Activated T-cell treated with anti-CD3 and anti-CD28 coated beads for 24 hours (primary cell): ENCODE measurements at regions not wholly inside any gene's neighbourhood (a gene's known extent, or its start where the extent isn't known, plus 50 kb on each side); places are given as distances from the start of the nearest gene placed in this dataset.

Experiments
- DNase-seq: peaks from one replicate; pipeline ENCODE4 v3.0.0-alpha.2; 2020; ENCODE audit warnings: low read depth

DNA sequence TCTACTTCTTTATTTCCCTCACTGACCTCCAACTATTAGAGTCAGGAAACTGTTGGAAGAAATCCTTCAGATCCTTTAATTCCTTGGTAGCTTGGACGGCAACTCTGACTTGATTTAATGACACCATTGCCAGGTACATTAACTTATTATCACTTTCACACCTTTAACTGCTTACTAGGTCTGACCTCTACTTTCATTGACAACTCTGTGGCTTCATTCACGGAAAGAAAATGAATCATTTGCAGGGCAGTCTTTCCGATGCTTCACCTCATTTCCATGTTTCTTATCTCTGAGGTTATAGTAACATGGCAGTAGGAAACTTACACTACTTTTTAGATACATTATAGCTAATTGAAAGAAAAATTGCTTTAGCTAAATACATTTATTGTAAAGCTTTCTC, 82.6 kb upstream of the PDGFD start:
- no peak for DNase-seq

DNA sequence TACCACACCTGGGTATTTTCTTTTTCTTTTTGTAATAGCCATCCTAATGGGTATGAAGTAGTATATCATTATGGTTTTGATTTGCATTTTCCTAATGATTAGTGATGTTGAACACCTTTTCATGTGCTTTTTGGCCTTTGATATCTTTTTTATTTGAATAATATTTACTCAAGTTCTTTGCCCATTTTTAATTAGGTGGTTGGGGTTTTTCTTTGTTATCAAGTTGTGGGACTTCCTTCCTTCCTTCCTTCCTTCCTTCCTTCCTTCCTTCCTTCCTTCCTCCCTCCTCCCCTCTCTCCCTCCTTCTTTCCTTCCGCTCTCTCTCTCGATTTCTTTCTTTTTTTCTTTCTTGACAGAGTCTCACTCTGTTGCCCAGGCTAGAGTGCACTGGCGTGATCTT, 75.0 kb upstream of the PDGFD start:
- DNase-seq = no peak

DNA sequence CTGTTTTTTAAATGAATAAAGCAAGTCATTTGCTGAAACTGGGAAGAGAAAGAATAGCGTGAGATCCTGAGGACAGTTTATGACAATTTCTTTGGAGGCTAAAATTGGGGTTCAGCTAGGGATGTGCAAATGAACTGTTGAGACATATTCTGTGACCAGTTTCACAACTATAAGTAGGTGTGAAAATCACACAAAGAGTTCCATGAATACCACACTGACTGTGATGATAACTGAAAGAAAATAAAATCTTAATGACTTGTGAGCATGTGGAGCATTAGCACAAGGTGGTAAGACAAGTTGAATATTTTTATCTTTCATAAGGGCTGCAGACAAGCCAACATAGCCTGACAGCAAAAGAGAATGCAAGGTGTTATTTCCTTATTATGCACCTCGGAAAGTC, 61.1 kb upstream of the PDGFD start:
- DNase-seq = no peak

DNA sequence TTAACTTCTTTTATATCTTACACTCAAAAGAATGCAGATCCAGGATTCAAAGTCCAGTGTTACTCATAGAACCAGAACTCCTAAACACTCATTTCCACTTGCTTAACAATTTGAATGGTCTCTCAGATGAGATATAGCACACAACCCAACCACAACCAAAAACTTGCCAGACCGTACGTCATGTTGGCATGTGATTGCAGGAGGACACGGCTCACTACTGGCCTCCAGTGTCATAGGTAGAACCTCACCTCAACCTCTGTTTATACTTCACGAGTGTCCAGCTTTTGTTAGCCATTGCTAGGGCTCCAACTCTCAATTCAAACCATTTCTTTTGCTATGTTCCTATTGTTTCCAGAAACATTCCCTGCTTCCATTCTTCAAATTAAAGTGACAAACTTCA, 58.5 kb upstream of the PDGFD start:
- no peak for DNase-seq

DNA sequence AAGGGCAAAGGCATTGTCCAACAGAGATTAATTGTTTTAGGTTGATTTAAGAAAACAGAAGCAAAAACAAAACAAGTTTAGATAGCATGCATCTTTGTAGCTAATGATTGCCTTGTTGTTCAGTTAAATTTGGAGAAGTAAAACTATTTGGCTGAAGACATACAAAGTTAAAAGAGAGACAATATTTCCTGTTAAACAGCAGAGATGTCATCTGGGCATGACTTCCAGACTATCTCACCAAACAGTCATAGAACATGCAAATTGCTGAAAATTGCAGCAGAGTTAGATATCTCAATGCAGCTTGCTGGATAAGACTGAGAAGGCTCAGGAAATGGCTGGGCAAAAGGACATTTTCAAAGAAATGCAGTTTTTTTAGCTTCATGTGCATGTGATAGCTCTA, 57.5 kb upstream of the PDGFD start:
- no peak for DNase-seq

DNA sequence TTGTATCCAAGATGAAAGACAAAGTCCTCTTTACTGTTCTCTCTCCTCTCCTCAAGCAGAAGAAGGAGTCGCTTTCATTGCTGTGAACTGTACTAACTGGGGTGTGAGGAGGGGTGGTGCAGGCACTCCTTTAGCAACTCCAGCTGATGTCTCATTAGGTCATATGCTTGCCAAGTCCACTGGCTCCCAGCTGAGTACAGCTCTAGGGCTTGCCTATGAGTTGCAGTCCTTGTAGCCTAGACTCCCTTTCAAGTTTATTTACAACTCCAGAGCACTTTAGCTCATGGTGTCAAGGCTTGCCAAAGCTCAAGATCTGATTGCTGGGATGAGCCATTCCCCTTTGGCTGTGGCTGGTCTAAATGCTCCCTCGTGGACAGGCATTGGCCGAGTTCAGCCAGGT, 55.1 kb upstream of the PDGFD start:
- no peak for DNase-seq

DNA sequence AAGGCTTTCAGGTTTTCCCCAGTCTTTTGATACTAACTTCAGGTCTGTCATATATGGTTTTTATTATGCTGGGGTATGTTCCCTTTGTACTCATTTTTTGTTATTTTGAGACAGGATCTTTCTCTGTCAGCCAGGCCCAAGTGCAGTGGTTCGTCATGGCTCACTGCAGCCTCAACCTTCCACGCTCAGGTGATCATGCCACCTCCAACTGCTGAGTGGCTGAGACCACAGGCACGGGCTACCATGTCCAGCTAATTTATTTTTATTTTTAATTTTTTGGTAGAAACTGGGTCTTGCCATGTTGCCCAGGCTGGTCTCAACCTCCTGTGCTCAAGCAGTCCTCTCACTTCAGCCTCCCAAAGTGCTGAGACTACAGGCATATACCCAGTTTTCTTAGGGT, 50.6 kb upstream of the PDGFD start:
- no peak for DNase-seq
